ENCODE measurements at regions not wholly inside any gene's neighbourhood (a gene's known extent, or its start where the extent isn't known, plus 50 kb on each side); places are given as distances from the start of the nearest gene placed in this dataset.
"Not testable (repeated sequence)": the region's sequence is repeated elsewhere in the genome, so short reads cannot be mapped to it uniquely, and the experiment has no call there.

DNA sequence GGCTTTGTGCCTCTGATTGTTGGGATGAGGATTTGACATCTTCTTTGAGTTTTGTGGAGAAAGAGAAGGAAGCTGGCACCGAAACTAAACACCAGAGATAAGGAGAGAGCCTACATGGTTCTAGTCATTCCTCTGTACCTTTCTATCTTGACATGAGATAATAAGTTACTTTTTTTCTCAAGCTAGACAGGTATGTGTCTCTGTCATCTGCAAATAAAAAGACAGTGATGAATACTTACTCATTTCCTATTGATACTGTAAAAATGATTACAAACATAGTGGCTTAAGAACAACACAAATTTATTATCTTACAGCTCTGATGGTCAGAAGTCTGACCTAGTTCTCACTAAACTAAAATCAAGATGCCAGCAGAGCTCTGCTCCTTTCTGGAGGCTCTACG is 1391.2 kb downstream of the STIM2 start:
- no peak for DNase-seq

DNA sequence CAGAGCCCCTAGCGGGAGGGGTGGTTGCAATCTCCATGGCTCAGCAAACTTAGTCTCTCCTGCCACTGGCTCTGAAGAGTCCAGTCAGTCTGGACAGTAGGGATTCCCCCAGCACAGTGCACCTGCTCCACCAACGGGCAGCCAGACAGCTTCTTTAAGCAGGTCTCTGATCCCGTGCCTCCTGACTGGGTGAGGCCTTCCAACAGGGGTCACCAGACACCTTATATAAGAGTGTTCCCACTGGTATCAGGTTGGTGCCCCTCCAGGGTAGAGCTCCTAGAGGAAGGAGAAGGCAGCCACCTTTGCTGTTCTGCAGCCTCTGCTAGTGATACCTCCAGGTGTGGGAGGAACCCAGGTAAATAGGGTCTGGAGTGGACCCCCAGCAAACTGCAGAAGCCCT is 1393.4 kb downstream of the STIM2 start:
- no peak for DNase-seq

DNA sequence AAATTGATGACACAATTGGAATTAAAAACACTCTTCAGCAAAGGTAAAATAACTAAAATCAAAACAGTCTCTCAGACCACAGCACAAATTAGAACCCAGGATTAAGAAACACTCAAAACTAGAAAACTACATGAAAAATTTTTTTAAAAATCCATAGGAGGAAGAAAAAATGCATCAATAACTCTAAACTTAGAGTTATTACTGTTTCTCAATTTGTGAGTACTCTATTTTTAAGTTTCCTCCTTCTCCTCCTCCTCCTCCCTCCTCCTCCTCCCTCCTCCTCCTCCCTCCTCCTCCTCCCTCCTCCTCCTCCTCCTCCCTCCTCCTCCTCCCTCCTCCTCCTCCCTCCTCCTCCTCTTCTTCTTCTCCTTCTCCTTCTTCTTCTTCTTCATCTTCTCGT is 1395.7 kb downstream of the STIM2 start:
- no peak for DNase-seq

DNA sequence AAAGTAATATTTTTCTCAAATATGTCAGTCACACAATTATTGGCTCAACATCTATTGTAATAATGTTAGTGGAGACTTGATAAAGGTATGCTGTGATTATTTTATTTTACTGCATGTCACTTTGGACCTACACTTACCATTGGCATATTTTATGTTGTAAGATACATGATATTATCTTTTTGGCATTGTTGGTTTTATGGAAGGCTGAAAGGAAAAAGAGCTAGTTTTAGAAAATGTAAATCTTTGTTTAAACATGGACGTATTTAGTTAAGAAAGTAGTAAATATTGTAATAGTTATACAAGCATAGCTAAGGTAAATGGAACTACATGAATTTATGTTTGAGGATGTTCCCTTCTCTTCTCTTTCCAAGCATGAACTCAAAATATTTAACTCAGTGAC is 1399.3 kb downstream of the STIM2 start:
- no peak for DNase-seq

DNA sequence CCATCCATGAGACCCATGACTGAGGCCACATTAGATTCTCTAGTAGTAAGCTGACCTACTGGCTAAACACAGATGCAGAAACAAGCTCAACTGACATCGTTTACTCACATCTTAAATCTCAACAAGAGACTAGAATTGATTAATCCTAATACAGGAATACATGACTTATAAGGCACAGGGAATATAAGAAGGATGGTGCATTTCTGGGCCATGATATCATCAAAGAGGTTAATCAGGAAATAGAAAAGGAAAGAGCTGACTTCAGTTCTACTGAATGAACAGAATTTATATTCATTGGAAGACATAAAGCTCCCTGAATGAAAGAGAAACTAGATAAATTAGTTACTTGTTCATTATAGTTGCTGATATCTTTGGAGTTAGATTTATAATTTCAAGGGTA is 1406.5 kb downstream of the STIM2 start:
- DNase-seq: no peak

DNA sequence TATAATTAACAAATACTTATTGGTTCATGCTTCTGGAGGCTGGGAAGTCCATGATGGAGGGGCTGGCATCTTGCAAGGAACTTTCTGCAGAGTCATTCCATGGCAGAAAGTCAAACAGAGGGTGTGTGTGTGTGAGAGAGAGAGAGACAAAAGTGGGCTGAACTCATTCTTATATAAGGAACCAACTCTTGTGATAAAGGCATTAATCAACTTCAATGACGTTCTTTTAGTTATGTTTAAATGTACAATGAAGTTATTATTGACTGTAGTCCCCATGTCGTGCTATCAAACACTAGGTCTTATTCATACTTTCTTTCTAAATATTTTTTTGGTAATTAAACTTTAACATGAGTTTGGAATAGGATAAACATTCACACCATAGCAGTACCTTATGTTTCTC is 1408.8 kb downstream of the STIM2 start:
- DNase-seq: no peak

DNA sequence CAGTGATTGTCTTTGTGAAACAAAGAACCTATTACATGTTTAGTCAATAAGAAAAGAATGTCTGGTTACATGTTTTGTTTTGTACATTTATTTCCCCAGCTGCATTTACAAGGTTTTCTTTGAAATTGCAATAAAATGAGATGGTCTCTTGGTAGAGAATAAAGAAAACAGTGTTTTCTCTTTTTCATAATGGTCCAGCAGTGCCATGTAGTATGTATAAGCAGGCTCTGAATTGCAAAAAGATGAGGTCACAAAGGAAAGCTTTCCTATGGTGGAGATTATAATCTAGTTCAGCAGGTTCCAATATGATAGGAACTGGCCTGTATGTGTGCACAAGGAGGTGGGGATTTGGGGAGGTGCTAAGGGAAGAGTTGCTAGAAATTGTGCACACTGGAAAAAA is 1417.3 kb downstream of the STIM2 start:
- DNase-seq: no peak

DNA sequence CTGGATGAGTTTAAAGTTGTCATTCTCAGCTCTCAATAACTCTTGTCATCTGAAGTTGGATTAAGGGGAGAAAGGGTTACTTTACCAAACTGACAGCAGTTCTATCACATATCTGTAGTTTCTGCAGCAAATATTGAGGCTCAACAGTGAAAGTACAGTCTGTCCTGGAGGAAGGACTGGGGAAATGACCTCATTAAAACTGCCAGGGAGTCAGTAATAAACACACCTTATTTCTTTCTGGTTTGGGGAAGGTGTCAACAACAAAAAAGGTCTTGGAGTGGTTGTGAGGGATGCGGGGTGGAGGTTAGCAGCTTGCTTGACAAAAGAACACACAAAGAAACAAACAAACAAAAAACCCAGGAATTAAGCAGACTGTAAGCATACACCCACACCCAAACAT is 1418.0 kb downstream of the STIM2 start:
- DNase-seq: no peak

DNA sequence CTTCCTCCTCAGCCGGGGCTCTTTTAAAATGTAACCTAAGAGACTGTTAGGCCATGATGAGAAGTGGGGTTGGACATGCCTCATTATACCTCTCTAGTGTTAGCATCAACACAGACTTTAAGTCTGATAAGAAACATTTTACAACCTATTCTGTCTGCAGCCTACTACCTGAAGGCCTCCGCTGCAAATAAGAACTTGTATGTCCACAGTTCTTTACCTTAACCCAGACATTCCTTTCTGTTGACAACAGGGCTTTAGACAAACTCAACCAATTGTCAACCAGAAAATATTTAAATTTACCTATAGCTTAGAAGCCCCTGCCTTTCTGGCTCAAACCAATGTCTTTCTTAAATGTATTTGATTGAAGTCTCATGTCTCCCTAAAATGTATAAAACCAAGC is 1418.6 kb downstream of the STIM2 start:
- DNase-seq: no peak

DNA sequence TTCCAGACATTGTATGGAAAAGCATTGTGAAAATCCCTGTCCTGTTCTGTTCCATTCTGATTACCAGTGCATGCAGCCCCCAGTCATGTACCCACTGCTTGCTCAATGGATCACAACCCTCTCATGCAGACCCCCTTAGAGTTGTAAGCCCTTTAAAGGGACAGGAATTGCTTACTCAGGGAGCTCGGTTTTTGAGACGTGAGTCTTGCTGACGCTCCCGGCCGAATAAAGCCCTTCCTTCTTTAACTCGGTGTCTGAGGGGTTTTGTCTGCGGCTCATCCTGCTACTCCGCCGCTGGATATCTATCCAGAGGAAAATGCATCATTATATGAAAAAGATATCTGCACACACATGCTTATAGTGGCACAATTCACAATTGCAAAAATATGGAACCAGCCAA is 1425.6 kb downstream of the STIM2 start:
- not testable (repeated sequence) for DNase-seq

DNA sequence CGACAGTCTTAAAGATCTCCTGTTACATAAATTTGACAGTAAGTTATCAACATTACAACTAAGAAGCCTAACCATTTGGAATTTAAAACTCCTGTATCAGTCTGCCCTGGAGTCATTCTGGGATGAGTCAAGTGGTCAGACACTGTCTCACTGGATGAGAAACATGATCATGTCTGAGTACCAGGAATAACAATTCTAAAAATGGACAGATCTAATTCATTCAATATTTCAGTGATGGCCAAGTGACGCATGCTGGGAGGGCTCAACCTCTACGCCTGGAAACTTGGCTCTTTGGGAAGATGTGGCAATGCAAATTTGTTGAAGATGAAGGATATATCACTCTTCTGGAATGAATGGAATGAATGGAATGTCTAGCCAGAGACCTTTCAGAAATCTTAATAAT is 1427.2 kb downstream of the STIM2 start:
- DNase-seq: no peak

DNA sequence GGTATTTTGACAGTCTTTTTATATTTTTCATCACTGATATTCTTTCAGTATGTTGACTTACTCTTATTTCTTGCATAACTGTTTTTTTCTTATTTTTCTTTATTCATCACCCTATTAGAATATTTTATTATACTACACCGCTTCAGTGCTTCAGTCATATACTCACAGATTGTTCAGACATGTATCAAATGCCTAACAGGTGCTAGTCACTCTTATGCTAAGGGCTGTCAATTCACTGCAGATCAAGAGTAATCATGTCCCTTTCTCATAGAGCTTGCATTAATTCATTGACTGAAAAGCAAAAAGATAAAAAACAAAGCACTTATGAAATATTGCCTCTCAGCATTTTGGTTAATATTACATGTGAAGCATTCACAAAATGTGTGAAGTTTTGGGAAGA is 1435.6 kb downstream of the STIM2 start:
- no peak for DNase-seq

DNA sequence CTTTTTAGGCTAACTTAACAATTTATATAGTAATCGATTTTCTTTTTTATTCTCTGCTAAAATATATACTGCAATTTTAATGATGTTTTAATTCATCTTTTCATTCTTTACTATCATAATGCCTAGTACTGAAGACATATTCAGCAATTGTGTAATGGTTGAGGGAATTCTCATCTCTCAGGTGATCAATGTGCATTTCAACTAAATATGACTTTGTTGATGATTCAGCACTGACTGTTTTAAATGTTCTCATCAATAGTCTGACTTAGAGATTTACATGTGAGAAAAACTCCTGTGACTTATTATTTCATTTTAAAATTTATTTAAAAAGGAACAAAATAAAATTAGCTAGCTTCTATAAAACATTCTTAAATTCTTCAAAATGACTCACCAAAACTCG is 1450.3 kb downstream of the STIM2 start:
- DNase-seq: no peak

DNA sequence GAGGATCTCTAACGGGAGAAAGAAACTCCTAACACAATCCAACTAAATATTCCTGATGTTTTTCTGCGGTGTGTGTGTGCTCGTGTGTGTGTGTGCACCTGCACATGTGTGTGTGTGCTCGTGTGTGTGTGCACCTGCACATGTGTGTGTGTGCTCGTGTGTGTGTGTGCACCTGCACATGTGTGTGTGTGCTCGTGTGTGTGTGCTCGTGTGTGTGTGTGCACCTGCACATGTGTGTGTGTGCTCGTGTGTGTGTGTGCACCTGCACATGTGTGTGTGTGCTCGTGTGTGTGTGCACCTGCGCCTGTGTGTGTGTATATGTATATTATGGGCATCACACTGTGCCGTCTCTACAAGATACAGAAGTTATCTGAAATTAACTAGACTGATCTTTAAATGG is 1451.9 kb downstream of the STIM2 start:
- not testable (repeated sequence) for DNase-seq

DNA sequence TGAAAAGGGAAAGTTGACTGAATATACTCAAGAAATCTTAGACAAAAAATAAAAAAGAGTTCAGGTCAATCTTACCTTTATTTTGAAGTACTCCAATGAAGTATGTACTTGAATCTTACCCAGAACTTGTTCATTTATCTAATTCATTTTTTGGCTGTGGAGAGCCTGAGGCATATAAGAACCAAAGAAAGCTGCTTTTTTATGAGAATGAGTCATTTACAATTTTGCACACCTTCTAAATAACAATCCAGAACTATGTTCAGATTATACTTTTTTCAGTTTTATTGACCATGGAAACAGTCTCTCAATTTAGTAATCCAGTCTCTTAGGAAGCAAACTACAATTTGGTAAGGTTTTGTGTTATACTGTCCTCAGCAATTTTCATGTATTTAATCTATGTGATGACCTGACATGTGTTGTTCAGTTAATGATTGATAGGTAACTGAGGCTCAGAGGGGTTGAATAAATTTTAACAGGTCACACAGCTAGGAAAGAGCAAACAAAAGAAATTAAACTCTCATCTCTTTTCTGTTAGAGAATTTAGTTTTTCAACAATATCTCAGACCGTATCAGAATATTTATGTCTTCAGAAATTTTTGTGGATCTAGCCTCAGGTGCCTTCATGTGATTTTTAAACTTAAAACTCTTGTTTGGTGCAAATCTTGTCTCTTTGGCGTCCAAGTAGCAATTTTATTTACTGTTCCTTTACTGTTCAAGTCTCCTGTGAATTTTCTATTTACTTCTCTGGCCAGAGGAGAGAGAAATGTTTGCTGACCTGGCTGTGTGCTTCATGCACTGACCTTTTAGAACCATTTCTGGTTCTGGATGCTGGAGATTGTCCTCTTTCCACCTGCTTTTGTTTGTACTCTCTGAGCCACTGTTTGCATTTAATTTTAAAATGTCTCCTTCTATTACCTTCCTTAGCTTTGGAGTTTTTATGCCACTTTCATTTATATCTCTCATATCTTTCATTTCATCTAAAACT is 1453.4 kb downstream of the STIM2 start:
- DNase-seq: no peak

DNA sequence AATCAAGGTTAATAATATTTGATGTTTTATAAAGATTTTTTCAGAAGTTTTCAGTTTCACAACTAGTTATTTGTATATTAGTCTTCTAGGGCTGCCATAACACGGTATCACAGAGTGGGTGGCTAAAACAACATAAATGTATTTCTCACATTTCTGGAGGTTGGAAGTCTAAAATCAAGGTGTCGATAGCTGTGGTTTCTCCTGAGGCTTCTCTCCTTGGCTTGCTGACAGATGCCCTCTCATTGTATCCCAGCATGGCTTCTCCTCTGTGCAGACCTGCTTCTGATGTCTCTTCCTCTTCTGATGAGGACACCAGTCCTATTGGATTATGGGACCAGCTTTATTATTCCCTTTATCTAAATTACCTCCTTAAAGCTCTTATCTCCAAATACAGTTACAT is 1456.6 kb downstream of the STIM2 start:
- DNase-seq: no peak

DNA sequence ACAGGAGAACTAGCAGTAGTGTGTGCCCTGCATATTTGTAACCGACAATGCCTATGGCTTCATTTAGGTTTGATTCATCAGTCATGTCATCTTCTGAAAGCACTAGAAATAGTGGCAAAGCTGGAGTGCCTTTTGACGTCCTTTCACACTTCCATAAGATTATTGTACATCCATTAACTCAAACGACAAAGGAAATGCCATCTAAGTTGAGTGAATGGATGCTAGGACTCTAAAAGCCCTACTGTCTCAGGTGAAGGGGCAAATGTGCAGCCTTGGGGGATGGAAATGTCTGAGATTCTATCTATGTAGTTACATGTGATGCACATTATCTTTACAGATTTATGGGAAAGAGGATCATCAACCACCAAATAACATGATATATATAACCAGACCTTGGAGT is 1473.6 kb downstream of the STIM2 start:
- DNase-seq: no peak

DNA sequence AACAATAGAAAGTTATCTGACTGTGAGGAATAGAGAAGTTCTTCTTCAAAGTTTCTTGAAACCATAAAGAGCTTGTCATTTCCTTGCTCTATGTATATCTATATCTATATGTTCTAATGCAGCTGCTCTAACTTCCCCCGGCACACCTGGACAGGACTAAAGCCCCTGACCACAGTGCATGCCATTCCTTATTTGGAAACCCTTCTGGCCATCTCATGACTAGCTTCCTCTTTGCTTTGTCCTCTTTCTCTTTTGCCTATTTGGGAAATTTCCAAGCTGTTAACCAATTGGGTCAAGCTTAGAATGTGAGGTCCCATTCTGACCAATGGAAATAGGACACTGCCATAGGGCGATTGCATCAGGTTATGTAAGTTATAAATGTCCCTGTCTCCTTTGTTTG is 1481.1 kb downstream of the STIM2 start:
- no peak for DNase-seq

DNA sequence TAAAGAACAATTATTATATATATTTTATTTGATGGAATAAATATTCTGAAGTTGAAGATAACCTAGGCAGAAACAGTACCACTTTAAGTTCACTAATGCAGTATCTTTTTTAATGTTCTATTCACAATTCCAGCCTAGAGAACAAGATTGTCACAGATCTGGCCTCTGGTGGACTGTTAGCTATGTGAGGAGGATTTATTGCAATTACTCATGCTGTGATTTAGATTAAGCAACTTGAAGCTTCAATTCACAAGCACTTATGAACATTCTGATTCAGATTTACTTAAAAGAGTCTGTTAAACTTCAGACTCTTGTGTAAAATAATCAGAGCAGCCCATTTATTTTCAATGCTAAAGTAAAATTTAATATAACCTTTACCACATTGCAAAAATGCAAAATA is 1489.8 kb downstream of the STIM2 start:
- no peak for DNase-seq

DNA sequence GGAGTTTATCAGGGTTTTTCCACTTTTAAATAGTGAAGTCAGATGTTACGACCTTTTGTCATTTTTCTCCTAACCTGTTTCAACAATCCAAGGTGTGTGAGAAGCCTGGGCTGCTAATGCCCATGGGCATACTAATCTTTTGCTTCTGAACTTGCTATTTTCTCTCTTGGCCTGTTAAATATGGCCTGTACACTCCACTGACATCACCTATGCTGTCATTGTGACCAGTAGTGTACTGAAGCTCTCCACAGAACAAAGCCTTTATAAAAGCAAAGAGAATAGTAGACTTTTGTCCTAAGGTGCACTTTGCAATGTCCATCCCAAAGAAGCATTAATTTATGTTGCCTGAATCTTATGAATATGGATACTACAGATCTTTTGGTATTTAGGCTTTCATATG is 1490.5 kb downstream of the STIM2 start:
- DNase-seq: no peak

DNA sequence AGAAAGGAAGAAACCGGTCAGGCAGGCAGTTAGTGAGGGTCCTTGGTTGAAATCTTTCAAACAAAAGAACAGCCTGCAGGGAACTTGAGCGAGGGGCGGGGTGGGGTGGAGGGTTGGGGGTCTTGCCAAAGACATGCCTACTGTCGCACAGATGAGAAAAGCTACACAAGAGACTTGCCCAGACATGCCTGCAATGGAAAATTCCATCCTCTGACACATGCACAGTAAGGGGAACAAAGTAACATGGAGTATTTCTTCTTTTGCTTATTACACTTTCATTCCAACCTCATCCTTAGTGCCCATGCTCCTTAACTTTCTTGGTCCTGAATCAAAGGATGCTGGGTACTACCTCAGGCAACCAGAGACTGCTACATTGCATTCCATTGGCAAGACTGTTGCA is 1491.2 kb downstream of the STIM2 start:
- no peak for DNase-seq

DNA sequence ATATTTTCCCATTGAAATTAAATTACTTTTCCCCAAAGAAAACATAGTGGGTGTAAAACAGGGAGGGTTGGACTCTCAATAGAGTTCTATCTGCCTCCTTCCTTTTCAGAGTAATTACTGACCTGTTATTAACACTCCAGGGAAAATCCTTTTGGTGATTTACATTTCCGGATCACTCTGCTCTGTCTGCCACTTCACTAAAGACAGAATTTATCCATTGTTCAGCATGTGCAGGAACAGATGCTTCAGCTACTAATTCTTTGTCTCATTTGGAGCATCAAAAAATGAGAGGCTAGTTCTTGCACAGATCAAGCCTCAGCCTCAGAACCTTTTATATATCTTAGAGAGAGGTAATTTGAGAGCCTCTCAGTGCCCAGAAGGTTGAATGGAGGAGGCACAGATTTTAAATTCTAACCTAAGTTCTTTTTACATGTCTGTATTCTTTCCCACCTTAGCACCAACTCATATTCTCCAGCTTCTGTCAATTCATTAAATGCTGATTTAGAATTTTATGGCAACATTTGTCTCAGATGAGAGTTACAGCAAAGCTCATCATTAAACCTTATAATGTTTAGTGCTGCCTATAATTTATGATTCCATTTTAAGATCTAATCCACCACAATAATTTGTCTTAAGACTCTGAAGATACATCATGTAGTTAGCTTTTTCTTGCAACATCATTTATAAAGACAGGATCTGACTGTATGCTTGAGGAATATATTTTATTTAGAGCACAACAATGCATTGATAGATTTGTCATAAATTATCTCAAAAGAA is 1494.4 kb downstream of the STIM2 start:
- no peak for DNase-seq

DNA sequence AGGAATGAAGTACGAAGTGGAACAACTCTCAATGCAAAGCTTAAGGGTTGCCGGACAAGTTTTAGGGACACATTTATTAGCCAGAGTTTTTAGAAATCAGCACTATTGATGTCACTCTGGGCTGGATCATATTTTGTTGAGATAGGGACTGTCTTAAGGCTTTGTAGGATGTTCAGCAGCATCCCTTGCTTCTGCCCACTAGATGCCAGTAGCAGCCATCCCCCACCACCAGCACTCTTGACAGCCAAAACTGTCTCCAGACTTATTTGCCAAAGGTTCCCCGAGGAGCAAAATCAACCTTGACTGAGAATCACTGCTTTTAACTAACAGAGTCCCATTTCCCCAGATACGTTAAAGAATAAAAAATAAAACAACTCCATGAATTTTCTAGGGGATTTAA is 1497.3 kb downstream of the STIM2 start:
- DNase-seq: peak in 20 of 56 donors; percentile 0 to 42 (median 8)

Measured in nucleus accumbens (tissue), 56 donors.